PC-9 (cell line): ENCODE measurements at regions not wholly inside any gene's neighbourhood (a gene's known extent, or its start where the extent isn't known, plus 50 kb on each side); places are given as distances from the start of the nearest gene placed in this dataset.
"Not testable (repeated sequence)": the region's sequence is repeated elsewhere in the genome, so short reads cannot be mapped to it uniquely, and the experiment has no call there.

Experiments used
- BruUV-seq: library from RNA; stranded (reverse); fragments of 400-500 nt; replicated peaks from 2 replicates; lab custom pipeline; 2021; lab: Mats Ljungman, UMichigan
- CTCF ChIA-PET: fragments of 300-600 bp; sonication (Branson Sonifier 250); formaldehyde crosslinking; loops from one replicate; lab custom pipeline; 2022; ENCODE audit warnings: antibody characterized with exemption; lab: Charles Lee
- POLR2A ChIA-PET: fragments of 300-600 bp; sonication (Branson Sonifier 250); formaldehyde crosslinking; loops from one replicate; lab custom pipeline; 2022; ENCODE audit warnings: antibody characterized with exemption; ENCODE audit not compliant: unreplicated experiment; lab: Charles Lee
- DNase-seq, 2 experiments: peaks; one replicate each; pipeline versions ENCODE4 v3.0.0 to v3.0.0-alpha.2; 2015 to 2022; ENCODE audit warnings: mixed read lengths in 1 of 2
- H2AFZ ChIP-seq: fragments of 200-600 bp; sonication (generic); 2 replicates; pipeline ENCODE4 v1.8.1; 2017; ENCODE audit warnings: antibody characterized with exemption
- H3F3A ChIP-seq: fragments of 200-600 bp; sonication (generic); 2 replicates; pipeline ENCODE4 v1.8.1; 2017; ENCODE audit warnings: antibody characterized with exemption, mild to moderate bottlenecking, low read depth; ENCODE audit not compliant: insufficient read depth
- H3K27ac ChIP-seq: fragments of 200-600 bp; sonication (generic); 2 replicates; pipeline ENCODE4 v1.6.1; 2016; ENCODE audit warnings: mixed run types
- H3K27me3 ChIP-seq: fragments of 200-600 bp; sonication (generic); 2 replicates; pipeline ENCODE4 v1.6.1; 2016; ENCODE audit warnings: low read depth, mixed run types; ENCODE audit not compliant: insufficient read depth
- H3K36me3 ChIP-seq: fragments of 200-600 bp; sonication (generic); 2 replicates; pipeline ENCODE4 v1.6.1; 2016; ENCODE audit warnings: low read depth, mixed run types
- H3K4me1 ChIP-seq: fragments of 200-600 bp; sonication (generic); replicated peaks from 2 replicates; pipeline ENCODE4 v1.6.1; 2016; ENCODE audit warnings: mixed run types; ENCODE audit not compliant: insufficient read depth
- H3K4me2 ChIP-seq: fragments of 200-600 bp; sonication (generic); 2 replicates; pipeline ENCODE4 v1.6.1; 2017; ENCODE audit warnings: mixed run types
- H3K4me3 ChIP-seq: fragments of 200-600 bp; sonication (generic); 2 replicates; pipeline ENCODE4 v1.6.1; 2016; ENCODE audit warnings: mixed run types
- H3K79me2 ChIP-seq: fragments of 200-600 bp; sonication (generic); 2 replicates; pipeline ENCODE4 v1.6.1; 2017; ENCODE audit warnings: low read depth, mixed run types
- H3K9me2 ChIP-seq: fragments of 200-600 bp; sonication (generic); 2 replicates; pipeline ENCODE4 v1.8.1; 2017; ENCODE audit warnings: mild to moderate bottlenecking; ENCODE audit not compliant: insufficient read depth
- H3K9me3 ChIP-seq: fragments of 200-600 bp; sonication (generic); 2 replicates; pipeline ENCODE4 v1.8.1; 2016; ENCODE audit warnings: low read depth; ENCODE audit not compliant: insufficient read depth
- H4K20me1 ChIP-seq: fragments of 200-600 bp; sonication (generic); 2 replicates; pipeline ENCODE4 v1.8.1; 2017; ENCODE audit not compliant: insufficient read depth
- EZH2 ChIP-seq: fragments of 200-600 bp; sonication (generic); IDR thresholded peaks from 2 replicates; pipeline ENCODE4 v1.8.0; 2017; ENCODE audit warnings: antibody characterized with exemption, low read depth
- intact Hi-C: fragments of 100-400 bp; cut with micrococcal nuclease; formaldehyde crosslinking; loops from one replicate; pipeline ENCODE4 v1.10.0; 2022; ENCODE audit not compliant: unreplicated experiment
- TF ChIP-seq, protein P1 (sequence below): fragments of 200-600 bp; sonication (generic); conservative IDR thresholded peaks from 2 replicates; pipeline ENCODE4 v1.6.1; 2017; ENCODE audit warnings: mixed run types, antibody characterized with exemption, mild to moderate bottlenecking, moderate library complexity

- no peaks in the 10 kb centered on the region for H3K36me3 ChIP-seq
- no peaks in the 10 kb centered on the region for H3K4me1 ChIP-seq
- no peaks in the 10 kb centered on the region for H3K9me2 ChIP-seq
- H3K4me3 ChIP-seq = no peak overlapping the region
- no peak for DNase-seq
- CTCF ChIA-PET = no interaction called here
- no peak for TF ChIP-seq EZH2
- TF ChIP-seq, protein P1, sequence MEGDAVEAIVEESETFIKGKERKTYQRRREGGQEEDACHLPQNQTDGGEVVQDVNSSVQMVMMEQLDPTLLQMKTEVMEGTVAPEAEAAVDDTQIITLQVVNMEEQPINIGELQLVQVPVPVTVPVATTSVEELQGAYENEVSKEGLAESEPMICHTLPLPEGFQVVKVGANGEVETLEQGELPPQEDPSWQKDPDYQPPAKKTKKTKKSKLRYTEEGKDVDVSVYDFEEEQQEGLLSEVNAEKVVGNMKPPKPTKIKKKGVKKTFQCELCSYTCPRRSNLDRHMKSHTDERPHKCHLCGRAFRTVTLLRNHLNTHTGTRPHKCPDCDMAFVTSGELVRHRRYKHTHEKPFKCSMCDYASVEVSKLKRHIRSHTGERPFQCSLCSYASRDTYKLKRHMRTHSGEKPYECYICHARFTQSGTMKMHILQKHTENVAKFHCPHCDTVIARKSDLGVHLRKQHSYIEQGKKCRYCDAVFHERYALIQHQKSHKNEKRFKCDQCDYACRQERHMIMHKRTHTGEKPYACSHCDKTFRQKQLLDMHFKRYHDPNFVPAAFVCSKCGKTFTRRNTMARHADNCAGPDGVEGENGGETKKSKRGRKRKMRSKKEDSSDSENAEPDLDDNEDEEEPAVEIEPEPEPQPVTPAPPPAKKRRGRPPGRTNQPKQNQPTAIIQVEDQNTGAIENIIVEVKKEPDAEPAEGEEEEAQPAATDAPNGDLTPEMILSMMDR = no peak
- no peaks in the 10 kb centered on the region for H3K79me2 ChIP-seq
- H3K9me3 ChIP-seq = no peaks in the 10 kb centered on the region
- POLR2A ChIA-PET = interaction anchor here (0.7 kb wide), 1 partner anchor 289 kb away, joined by 8 read pairs; no protein-coding TSS in a partner anchor
- BruUV-seq = no TSS peak
- H3K27ac ChIP-seq = no peak overlapping the region
- no peak overlapping the region for H2AFZ ChIP-seq
- intact Hi-C loops = no loop called here
- no peaks in the 10 kb centered on the region for H3F3A ChIP-seq
- no peaks in the 10 kb centered on the region for H3K27me3 ChIP-seq
- H4K20me1 ChIP-seq = no peaks in the 10 kb centered on the region
- H3K4me2 ChIP-seq = no peak overlapping the region
Observed at GRCh38 chr15:58321034-58321433, 110.8 kb upstream of the LIPC start.

GRCh38 chr15:58322253-58322652, 109.5 kb upstream of the LIPC start:
- BruUV-seq = no TSS peak
- Histone ChIP-seq H2AFZ (no peak overlapping the region), H3F3A (no peaks in the 10 kb centered on the region), H3K27ac (no peak overlapping the region), H3K4me2 (no peak overlapping the region), H3K27me3 (no peaks in the 10 kb centered on the region), H3K79me2 (no peaks in the 10 kb centered on the region), H3K4me1 (no peaks in the 10 kb centered on the region), H4K20me1 (no peaks in the 10 kb centered on the region), H3K9me3 (no peaks in the 10 kb centered on the region; the same call in 1 of the 2 replicates), H3K9me2 (no peaks in the 10 kb centered on the region), H3K36me3 (no peaks in the 10 kb centered on the region), H3K4me3 (no peak overlapping the region)
- ChIA-PET CTCF (no interaction called here), POLR2A (no interaction called here)
- no peak for TF ChIP-seq EZH2
- DNase-seq = no peak
- intact Hi-C loops = no loop called here

DNA sequence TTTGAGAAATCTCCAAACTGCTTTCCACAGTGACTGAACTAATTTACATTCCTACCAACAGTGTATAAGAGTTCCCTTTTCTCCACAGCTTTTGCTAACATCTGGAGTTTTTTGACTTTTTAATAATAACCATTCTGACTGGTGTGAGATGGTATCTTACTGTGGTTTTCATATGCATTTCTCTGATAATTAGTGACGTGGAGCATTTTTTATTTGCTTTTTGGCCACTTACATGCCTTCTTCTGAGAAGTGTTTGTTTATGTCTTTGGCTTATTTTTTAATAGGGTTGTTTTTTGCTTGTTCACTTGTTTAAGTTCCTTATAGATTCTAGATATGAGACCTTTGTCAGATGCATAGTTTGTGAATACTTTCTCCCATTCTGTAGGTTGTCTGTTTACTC, 108.5 kb upstream of the LIPC start:
- H3K27ac ChIP-seq, H3K36me3 ChIP-seq, H3F3A ChIP-seq, H3K4me1 ChIP-seq, H4K20me1 ChIP-seq, intact Hi-C loops, H3K4me3 ChIP-seq, H2AFZ ChIP-seq, DNase-seq, H3K79me2 ChIP-seq, H3K9me3 ChIP-seq, H3K9me2 ChIP-seq, H3K27me3 ChIP-seq, POLR2A ChIA-PET, H3K4me2 ChIP-seq, BruUV-seq: not testable (repeated sequence)
- CTCF ChIA-PET = interaction anchor here (0.7 kb wide), 1 partner anchor 179 kb away, joined by 3 read pairs; no protein-coding TSS in a partner anchor

GRCh38 chr15:58324533-58324932, 107.3 kb upstream of the LIPC start:
- POLR2A ChIA-PET = no interaction called here
- H3K9me2 ChIP-seq = no peaks in the 10 kb centered on the region
- TF ChIP-seq, protein P1 = no peak

More at GRCh38 chr15:58324533-58324932, 107.3 kb upstream of the LIPC start:
- Histone ChIP-seq H3K27me3 (no peaks in the 10 kb centered on the region), H3K79me2 (no peaks in the 10 kb centered on the region), H2AFZ (no peak overlapping the region), H3K27ac (no peak overlapping the region), H3F3A (peaks cover 5% of the 10 kb centered on the region; the same call in 1 of the 2 replicates), H4K20me1 (no peaks in the 10 kb centered on the region), H3K9me3 (peaks cover 9% of the 10 kb centered on the region), H3K4me1 (peaks cover 14% of the 10 kb centered on the region), H3K36me3 (0 out of 2 replicates have a peak, but pooled peaks cover 6% of the 10 kb centered on the region), H3K4me3 (no peak overlapping the region), H3K4me2 (no peak overlapping the region)
- no peak for DNase-seq
- intact Hi-C loops = no loop called here
- CTCF ChIA-PET = no interaction called here
- no TSS peak for BruUV-seq
